ENCODE measurements at regions not wholly inside any gene's neighbourhood (a gene's known extent, or its start where the extent isn't known, plus 50 kb on each side); places are given as distances from the start of the nearest gene placed in this dataset.
"Not testable (repeated sequence)": the region's sequence is repeated elsewhere in the genome, so short reads cannot be mapped to it uniquely, and the experiment has no call there.

DNA sequence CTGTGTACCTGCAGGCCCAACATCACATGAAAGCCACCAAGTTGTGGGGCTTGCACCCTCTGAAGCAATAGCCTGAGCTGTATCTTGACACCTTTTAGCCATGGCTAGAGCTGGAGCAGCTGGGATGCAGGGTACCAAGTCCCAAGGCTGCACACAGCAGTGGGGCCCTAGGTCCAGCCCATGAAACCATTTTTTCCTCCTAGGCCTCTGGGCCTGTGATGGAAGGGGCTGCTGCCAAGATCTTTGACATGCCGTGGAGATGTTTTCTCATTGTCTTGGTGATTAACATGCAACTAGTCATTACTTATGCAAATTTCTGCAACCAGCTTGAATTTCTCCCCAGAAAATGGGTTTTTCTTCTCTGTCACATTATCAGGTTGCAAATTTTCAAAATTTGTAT lies 387.2 kb upstream of the RIOK2 start (continued):
- TF ChIP-seq, protein P1, sequence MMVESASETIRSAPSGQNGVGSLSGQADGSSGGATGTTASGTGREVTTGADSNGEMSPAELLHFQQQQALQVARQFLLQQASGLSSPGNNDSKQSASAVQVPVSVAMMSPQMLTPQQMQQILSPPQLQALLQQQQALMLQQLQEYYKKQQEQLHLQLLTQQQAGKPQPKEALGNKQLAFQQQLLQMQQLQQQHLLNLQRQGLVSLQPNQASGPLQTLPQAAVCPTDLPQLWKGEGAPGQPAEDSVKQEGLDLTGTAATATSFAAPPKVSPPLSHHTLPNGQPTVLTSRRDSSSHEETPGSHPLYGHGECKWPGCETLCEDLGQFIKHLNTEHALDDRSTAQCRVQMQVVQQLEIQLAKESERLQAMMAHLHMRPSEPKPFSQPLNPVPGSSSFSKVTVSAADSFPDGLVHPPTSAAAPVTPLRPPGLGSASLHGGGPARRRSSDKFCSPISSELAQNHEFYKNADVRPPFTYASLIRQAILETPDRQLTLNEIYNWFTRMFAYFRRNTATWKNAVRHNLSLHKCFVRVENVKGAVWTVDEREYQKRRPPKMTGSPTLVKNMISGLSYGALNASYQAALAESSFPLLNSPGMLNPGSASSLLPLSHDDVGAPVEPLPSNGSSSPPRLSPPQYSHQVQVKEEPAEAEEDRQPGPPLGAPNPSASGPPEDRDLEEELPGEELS (CRISPR knock-in tag; IDR thresholded peaks at IDR 0.05) = no peak
- TF ChIP-seq, protein P2, sequence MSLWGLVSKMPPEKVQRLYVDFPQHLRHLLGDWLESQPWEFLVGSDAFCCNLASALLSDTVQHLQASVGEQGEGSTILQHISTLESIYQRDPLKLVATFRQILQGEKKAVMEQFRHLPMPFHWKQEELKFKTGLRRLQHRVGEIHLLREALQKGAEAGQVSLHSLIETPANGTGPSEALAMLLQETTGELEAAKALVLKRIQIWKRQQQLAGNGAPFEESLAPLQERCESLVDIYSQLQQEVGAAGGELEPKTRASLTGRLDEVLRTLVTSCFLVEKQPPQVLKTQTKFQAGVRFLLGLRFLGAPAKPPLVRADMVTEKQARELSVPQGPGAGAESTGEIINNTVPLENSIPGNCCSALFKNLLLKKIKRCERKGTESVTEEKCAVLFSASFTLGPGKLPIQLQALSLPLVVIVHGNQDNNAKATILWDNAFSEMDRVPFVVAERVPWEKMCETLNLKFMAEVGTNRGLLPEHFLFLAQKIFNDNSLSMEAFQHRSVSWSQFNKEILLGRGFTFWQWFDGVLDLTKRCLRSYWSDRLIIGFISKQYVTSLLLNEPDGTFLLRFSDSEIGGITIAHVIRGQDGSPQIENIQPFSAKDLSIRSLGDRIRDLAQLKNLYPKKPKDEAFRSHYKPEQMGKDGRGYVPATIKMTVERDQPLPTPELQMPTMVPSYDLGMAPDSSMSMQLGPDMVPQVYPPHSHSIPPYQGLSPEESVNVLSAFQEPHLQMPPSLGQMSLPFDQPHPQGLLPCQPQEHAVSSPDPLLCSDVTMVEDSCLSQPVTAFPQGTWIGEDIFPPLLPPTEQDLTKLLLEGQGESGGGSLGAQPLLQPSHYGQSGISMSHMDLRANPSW (CRISPR knock-in tag; conservative IDR thresholded peaks at IDR 0.05; ENCODE audit: low read depth) = no peak
- TF ChIP-seq CBFB (CRISPR knock-in tag; IDR thresholded peaks at IDR 0.05; ENCODE audit: low read depth) = no peak

DNA sequence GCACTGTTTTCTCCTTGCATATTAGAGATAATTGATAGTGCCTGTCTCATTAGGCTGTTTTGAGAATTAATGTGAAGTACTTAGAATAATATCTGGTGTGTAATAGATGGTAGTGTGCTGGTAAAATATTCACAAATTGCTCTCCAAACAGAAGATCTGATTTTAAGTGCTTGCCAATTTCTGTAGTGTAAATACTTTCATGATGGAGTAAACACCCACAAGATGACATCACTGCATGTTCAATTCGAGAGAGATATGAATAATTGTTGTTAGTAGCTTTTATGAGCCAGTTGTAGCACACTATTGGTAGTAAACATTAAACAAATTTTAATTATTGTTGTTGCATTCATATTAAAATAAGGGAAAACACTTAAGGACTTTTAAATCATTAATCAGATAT lies 392.3 kb upstream of the RIOK2 start:
- DNase-seq (ENCODE audit: low spot score) (no peak), ATAC-seq (no peak)
- peaks cover 6% of the 10 kb centered on the region for H3K27me3 Mint-ChIP-seq (ENCODE audit: low read depth)
- POLR2A ChIA-PET = no interaction called here
- H3K36me3 Mint-ChIP-seq = peaks cover 27% of the 10 kb centered on the region
- CTCF ChIA-PET = no interaction called here
- H3K27ac Mint-ChIP-seq = no peak overlapping the region
- no peaks in the 10 kb centered on the region for H3K4me1 Mint-ChIP-seq
- no peak for TF ChIP-seq CREM (CRISPR knock-in tag; IDR thresholded peaks at IDR 0.05)
- TF ChIP-seq EMX1 (CRISPR knock-in tag; IDR thresholded peaks at IDR 0.05) = no peak
- TF ChIP-seq, protein P2 (CRISPR knock-in tag; conservative IDR thresholded peaks at IDR 0.05; ENCODE audit: low read depth) = no peak
- TF ChIP-seq NR2C2 (CRISPR knock-in tag; IDR thresholded peaks at IDR 0.05) = no peak
- TF ChIP-seq, protein P3, sequence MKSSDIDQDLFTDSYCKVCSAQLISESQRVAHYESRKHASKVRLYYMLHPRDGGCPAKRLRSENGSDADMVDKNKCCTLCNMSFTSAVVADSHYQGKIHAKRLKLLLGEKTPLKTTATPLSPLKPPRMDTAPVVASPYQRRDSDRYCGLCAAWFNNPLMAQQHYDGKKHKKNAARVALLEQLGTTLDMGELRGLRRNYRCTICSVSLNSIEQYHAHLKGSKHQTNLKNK (CRISPR knock-in tag; IDR thresholded peaks at IDR 0.05) = no peak
- no peak for TF ChIP-seq NR1H2 (CRISPR knock-in tag; IDR thresholded peaks at IDR 0.05)
- TF ChIP-seq ZNF219 (CRISPR knock-in tag; IDR thresholded peaks at IDR 0.05; ENCODE audit: borderline replicate concordance) = no peak
- H3K9me3 Mint-ChIP-seq = peaks cover 43% of the 10 kb centered on the region
- H3K4me3 Mint-ChIP-seq = no peak overlapping the region

DNA sequence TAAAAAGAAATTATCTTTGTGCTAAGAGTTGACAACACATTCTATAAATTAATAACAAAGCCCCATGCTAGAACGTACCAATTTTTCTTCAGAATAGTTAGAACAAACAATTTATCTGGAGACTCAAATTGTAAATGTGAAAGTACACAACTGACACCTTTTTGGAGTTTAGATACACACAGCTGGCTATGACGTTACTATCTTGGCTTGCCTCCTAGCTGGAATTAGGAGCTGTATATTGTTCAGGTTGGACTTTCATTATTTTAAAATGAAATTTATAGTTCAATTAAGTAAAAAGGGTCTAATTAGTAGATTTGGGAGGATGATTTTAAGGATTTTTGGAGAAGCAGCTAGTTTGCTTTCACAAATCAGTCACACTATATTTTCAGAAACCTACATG lies 393.9 kb upstream of the RIOK2 start:
- ChIA-PET POLR2A (no interaction called here), CTCF (interaction anchor here (1.5 kb wide), 1 partner anchor 346 kb away, joined by 5 read pairs; no protein-coding TSS in a partner anchor)
- DNase-seq (ENCODE audit: low spot score) = no peak
- H3K36me3 Mint-ChIP-seq = peaks cover 12% of the 10 kb centered on the region
- H3K27me3 Mint-ChIP-seq (ENCODE audit: low read depth) = no peaks in the 10 kb centered on the region
- H3K4me1 Mint-ChIP-seq = no peaks in the 10 kb centered on the region
- TF ChIP-seq CBFB (CRISPR knock-in tag; IDR thresholded peaks at IDR 0.05; ENCODE audit: low read depth) (no peak), GRHL2 (CRISPR knock-in tag; IDR thresholded peaks at IDR 0.05; ENCODE audit: insufficient replicate concordance, severe bottlenecking) (no peak), GABPB1 (CRISPR knock-in tag; IDR thresholded peaks at IDR 0.05) (no peak), FOXJ3 (CRISPR knock-in tag; IDR thresholded peaks at IDR 0.05; ENCODE audit: borderline replicate concordance) (no peak), NFATC4 (CRISPR knock-in tag; IDR thresholded peaks at IDR 0.05) (no peak), NR1H2 (CRISPR knock-in tag; IDR thresholded peaks at IDR 0.05) (no peak), ZNF671 (CRISPR knock-in tag; IDR thresholded peaks at IDR 0.05) (no peak)
- TF ChIP-seq, protein P4, sequence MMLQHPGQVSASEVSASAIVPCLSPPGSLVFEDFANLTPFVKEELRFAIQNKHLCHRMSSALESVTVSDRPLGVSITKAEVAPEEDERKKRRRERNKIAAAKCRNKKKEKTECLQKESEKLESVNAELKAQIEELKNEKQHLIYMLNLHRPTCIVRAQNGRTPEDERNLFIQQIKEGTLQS (CRISPR knock-in tag; conservative IDR thresholded peaks at IDR 0.05) = no peak
- TF ChIP-seq, protein P5, sequence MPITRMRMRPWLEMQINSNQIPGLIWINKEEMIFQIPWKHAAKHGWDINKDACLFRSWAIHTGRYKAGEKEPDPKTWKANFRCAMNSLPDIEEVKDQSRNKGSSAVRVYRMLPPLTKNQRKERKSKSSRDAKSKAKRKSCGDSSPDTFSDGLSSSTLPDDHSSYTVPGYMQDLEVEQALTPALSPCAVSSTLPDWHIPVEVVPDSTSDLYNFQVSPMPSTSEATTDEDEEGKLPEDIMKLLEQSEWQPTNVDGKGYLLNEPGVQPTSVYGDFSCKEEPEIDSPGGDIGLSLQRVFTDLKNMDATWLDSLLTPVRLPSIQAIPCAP (CRISPR knock-in tag; IDR thresholded peaks at IDR 0.05) = no peak
- no peak overlapping the region for H3K27ac Mint-ChIP-seq
- ATAC-seq = no peak
- peaks cover 28% of the 10 kb centered on the region for H3K9me3 Mint-ChIP-seq
- no peak overlapping the region for H3K4me3 Mint-ChIP-seq

DNA sequence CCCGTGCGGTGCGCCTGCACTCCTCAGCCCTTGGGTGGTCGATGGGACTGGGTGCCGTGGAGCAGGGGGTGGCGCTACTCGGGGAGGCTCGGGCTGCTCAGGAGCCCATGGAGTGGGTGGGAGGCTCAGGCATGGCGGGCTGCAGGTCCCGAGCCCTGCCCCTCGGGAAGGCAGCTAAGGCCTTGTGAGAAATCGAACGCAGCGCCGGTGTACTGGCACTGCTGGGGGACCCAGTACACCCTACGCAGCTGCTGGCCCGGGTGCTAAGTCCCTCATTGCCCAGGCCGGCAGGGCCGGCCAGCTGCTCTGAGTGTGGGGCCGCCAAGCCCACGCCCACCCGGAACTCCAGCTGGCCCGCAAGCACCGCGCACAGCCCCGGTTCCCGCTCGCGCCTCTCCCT lies 396.9 kb upstream of the RIOK2 start:
- H3K36me3 Mint-ChIP-seq; ATAC-seq; CTCF ChIA-PET; H3K4me1 Mint-ChIP-seq; POLR2A ChIA-PET; H3K27ac Mint-ChIP-seq; H3K27me3 Mint-ChIP-seq (ENCODE audit: low read depth); H3K4me3 Mint-ChIP-seq; DNase-seq (ENCODE audit: low spot score): not testable (repeated sequence)
- peaks cover 15% of the 10 kb centered on the region for H3K9me3 Mint-ChIP-seq

Measured in WTC11 (cell line).